H9 (cell line): ENCODE measurements at regions not wholly inside any gene's neighbourhood (a gene's known extent, or its start where the extent isn't known, plus 50 kb on each side); places are given as distances from the start of the nearest gene placed in this dataset.

Experiments used
- DNase-seq: peaks from one replicate; pipeline ENCODE4 v3.0.0-alpha.2; 2017
- H2AFZ ChIP-seq: one replicate; pipeline ENCODE4 v1.6.1; 2013; ENCODE audit warnings: mild to moderate bottlenecking, low read length, control low read depth, moderate library complexity
- H2AK5ac ChIP-seq: 2 replicates; pipeline ENCODE4 v1.6.1; 2013; ENCODE audit warnings: low read length, control low read depth, mixed read lengths; ENCODE audit not compliant: insufficient read length
- H2BK120ac ChIP-seq: one replicate; pipeline ENCODE4 v1.6.1; 2013; ENCODE audit warnings: low read depth, mild to moderate bottlenecking, low read length, control low read depth, inconsistent platforms; ENCODE audit not compliant: poor library complexity, severe bottlenecking
- H2BK12ac ChIP-seq: 2 replicates; pipeline ENCODE4 v1.6.1; 2013; ENCODE audit warnings: low read length, control low read depth, mixed read lengths, low read depth; ENCODE audit not compliant: insufficient read length
- H2BK15ac ChIP-seq: 2 replicates; pipeline ENCODE4 v1.6.1; 2013; ENCODE audit warnings: low read depth, low read length, control low read depth
- H2BK20ac ChIP-seq: one replicate; pipeline ENCODE4 v1.6.1; 2013; ENCODE audit warnings: low read depth, mild to moderate bottlenecking, low read length, control low read depth, inconsistent platforms; ENCODE audit not compliant: poor library complexity, severe bottlenecking
- H2BK5ac ChIP-seq: 2 replicates; pipeline ENCODE4 v1.6.1; 2013; ENCODE audit warnings: low read length, control low read depth, mixed read lengths; ENCODE audit not compliant: insufficient read length
- H3K14ac ChIP-seq: 2 replicates; pipeline ENCODE4 v1.6.1; 2013; ENCODE audit warnings: low read length, control low read depth; ENCODE audit not compliant: insufficient read depth
- H3K18ac ChIP-seq: 2 replicates; pipeline ENCODE4 v1.6.1; 2013; ENCODE audit warnings: low read depth, mild to moderate bottlenecking, mixed read lengths, low read length, control low read depth; ENCODE audit not compliant: insufficient read length
- H3K23ac ChIP-seq: 2 replicates; pipeline ENCODE4 v1.6.1; 2013; ENCODE audit warnings: low read length, control low read depth, mixed read lengths, low read depth; ENCODE audit not compliant: insufficient read length
- H3K23me2 ChIP-seq: 2 replicates; pipeline ENCODE4 v1.6.1; 2013; ENCODE audit warnings: low read depth, mild to moderate bottlenecking, mixed read lengths, low read length, control low read depth; ENCODE audit not compliant: insufficient read length, poor library complexity, severe bottlenecking
- H3K27ac ChIP-seq: 2 replicates; pipeline ENCODE4 v1.5.1; 2013; ENCODE audit warnings: low read length, control low read depth, mixed read lengths, low read depth; ENCODE audit not compliant: insufficient read length
- H3K27me3 ChIP-seq: 2 replicates; pipeline ENCODE4 v1.6.1; 2013; ENCODE audit warnings: low read length, control low read depth, inconsistent platforms; ENCODE audit not compliant: insufficient read depth
- H3K4ac ChIP-seq: 2 replicates; pipeline ENCODE4 v1.6.1; 2013; ENCODE audit warnings: low read depth, mild to moderate bottlenecking, control low read depth, inconsistent platforms, low read length, moderate library complexity
- H3K4me1 ChIP-seq: 2 replicates; pipeline ENCODE4 v1.6.1; 2013; ENCODE audit warnings: low read length, control low read depth, inconsistent platforms; ENCODE audit not compliant: insufficient read depth
- H3K4me2 ChIP-seq: 2 replicates; pipeline ENCODE4 v1.6.1; 2013; ENCODE audit warnings: low read length, control low read depth, mixed read lengths; ENCODE audit not compliant: insufficient read length, insufficient read depth
- H3K56ac ChIP-seq: 2 replicates; pipeline ENCODE4 v1.6.1; 2013; ENCODE audit warnings: low read depth, mild to moderate bottlenecking, mixed read lengths, low read length, control low read depth; ENCODE audit not compliant: insufficient read length
- H3K79me1 ChIP-seq: 2 replicates; pipeline ENCODE4 v1.6.1; 2013; ENCODE audit warnings: low read depth, mild to moderate bottlenecking, moderate library complexity, low read length, control low read depth, inconsistent platforms; ENCODE audit not compliant: insufficient read depth, poor library complexity, severe bottlenecking
- H3K79me2 ChIP-seq: 2 replicates; pipeline ENCODE4 v1.6.1; 2013; ENCODE audit warnings: low read length, control low read depth, inconsistent platforms; ENCODE audit not compliant: insufficient read depth
- H3K9ac ChIP-seq: 2 replicates; pipeline ENCODE4 v1.6.1; 2013; ENCODE audit warnings: low read length, control low read depth, mixed read lengths; ENCODE audit not compliant: insufficient read length; ENCODE audit errors: extremely low read depth
- H3K9me3 ChIP-seq: one replicate; pipeline ENCODE4 v1.6.1; 2013; ENCODE audit warnings: low read depth, low read length, inconsistent platforms; ENCODE audit not compliant: control insufficient read depth
- H3T11ph ChIP-seq: one replicate; pipeline ENCODE4 v1.6.1; 2013; ENCODE audit warnings: mild to moderate bottlenecking, low read length, control low read depth, inconsistent platforms
- H4K20me1 ChIP-seq: one replicate; pipeline ENCODE4 v1.6.1; 2013; ENCODE audit not compliant: control insufficient read depth, insufficient read length, insufficient read depth
- H4K5ac ChIP-seq: 2 replicates; pipeline ENCODE4 v1.6.1; 2013; ENCODE audit warnings: low read depth, mild to moderate bottlenecking, mixed read lengths, low read length, control low read depth; ENCODE audit not compliant: insufficient read length
- H4K8ac ChIP-seq: replicated peaks from 2 replicates; pipeline ENCODE4 v1.6.1; 2013; ENCODE audit warnings: low read length, control low read depth, mixed read lengths, low read depth; ENCODE audit not compliant: insufficient read length
- H4K91ac ChIP-seq: 2 replicates; pipeline ENCODE4 v1.6.1; 2013; ENCODE audit warnings: low read depth, mild to moderate bottlenecking, moderate library complexity, mixed read lengths, low read length, control low read depth; ENCODE audit not compliant: insufficient read length
- H3K27ac Mint-ChIP-seq, 3 experiments: 2 replicates in 2 of 3; 3 replicates in 1 of 3; pipeline ENCODE4 v1.8.0; 2020 to 2021; ENCODE audit warnings: mixed read lengths in 3 of 3, mild to moderate bottlenecking in 1 of 3, moderate library complexity in 1 of 3
- H3K27me3 Mint-ChIP-seq: 2 replicates; pipeline ENCODE4 v1.8.0; 2021; ENCODE audit warnings: low read depth, mild to moderate bottlenecking, moderate library complexity, mixed read lengths
- H3K36me3 Mint-ChIP-seq, 3 experiments: 2 replicates in 2 of 3; 3 replicates in 1 of 3; pipeline ENCODE4 v1.8.0; 2020 to 2021; ENCODE audit warnings: low read depth in 3 of 3, mixed read lengths in 3 of 3; ENCODE audit not compliant: insufficient read depth in 1 of 3
- H3K4me1 Mint-ChIP-seq, 2 experiments: 2 replicates each; pipeline ENCODE4 v1.8.0; 2020; ENCODE audit warnings: mixed read lengths in 2 of 2
- H3K4me3 Mint-ChIP-seq, 2 experiments: 2 replicates in 1 of 2; 3 replicates in 1 of 2; pipeline ENCODE4 v1.8.0; 2020 to 2021; ENCODE audit warnings: mild to moderate bottlenecking in 2 of 2, mixed read lengths in 2 of 2, moderate library complexity in 1 of 2
- H3K9me3 Mint-ChIP-seq, 2 experiments: 2 replicates in 1 of 2; 3 replicates in 1 of 2; pipeline ENCODE4 v1.8.0; 2020; ENCODE audit warnings: mild to moderate bottlenecking in 2 of 2, mixed read lengths in 2 of 2, moderate library complexity in 1 of 2
- WGBS: extraction: QIAGEN DNeasy Blood & Tissue Kit; methylation state at CpG from one replicate; pipeline ENCODE4 v1.1.7; 2013; ENCODE audit warnings: missing lambda C conversion rate, low lambda C conversion rate, mixed read lengths; ENCODE audit not compliant: insufficient read length; ENCODE audit errors: extremely low coverage; 5-methylcytosine and 5-hydroxymethylcytosine counted together
- TF ChIP-seq, protein P1 (sequence below): fragments of 200-600 bp; sonication (generic); conservative IDR thresholded peaks from 3 replicates; pipeline ENCODE4 v1.8.0; 2021; ENCODE audit warnings: antibody characterized with exemption, mild to moderate bottlenecking

DNA sequence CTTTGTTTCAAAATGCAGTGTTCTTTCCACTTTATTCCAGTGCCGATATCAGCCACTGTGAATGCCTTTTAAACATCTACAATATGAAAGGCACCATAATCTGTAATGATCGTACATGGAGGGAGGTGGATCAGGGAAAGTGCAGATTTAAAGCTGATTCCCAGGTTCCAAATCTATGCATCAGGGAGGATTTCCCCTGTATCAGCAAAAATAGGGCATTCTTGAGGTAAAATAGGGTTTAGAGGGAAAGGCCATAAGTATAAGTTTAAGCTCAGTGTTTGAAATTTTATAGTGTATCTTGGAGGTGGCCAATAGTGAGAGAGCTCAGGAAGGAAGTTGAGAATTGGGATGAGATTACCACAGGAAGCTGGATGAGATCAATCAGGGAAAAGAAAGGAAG, 289.7 kb upstream of the ID4 start:
- Histone ChIP-seq H2BK15ac (no peak overlapping the region), H3K23ac (no peak overlapping the region), H2AK5ac (no peak overlapping the region), H2BK20ac (no peak overlapping the region), H3K4ac (no peak overlapping the region), H3K79me2 (no peaks in the 10 kb centered on the region), H3K9ac (no peak overlapping the region), H3K27ac (no peak overlapping the region), H3K23me2 (no peaks in the 10 kb centered on the region), H4K5ac (no peak overlapping the region), H3K18ac (no peak overlapping the region), H3K4me2 (no peak overlapping the region), H4K8ac (no peak overlapping the region), H3K27me3 (no peaks in the 10 kb centered on the region), H3K14ac (no peak overlapping the region), H2AFZ (no peak overlapping the region), H4K91ac (no peak overlapping the region), H3K79me1 (no peaks in the 10 kb centered on the region), H3K56ac (no peak overlapping the region), H2BK12ac (no peak overlapping the region), H4K20me1 (no peaks in the 10 kb centered on the region), H3K9me3 (no peaks in the 10 kb centered on the region), H3T11ph (no peak overlapping the region), H2BK5ac (no peak overlapping the region), H3K4me1 (no peaks in the 10 kb centered on the region), H2BK120ac (no peak overlapping the region)
- TF ChIP-seq, protein P1, sequence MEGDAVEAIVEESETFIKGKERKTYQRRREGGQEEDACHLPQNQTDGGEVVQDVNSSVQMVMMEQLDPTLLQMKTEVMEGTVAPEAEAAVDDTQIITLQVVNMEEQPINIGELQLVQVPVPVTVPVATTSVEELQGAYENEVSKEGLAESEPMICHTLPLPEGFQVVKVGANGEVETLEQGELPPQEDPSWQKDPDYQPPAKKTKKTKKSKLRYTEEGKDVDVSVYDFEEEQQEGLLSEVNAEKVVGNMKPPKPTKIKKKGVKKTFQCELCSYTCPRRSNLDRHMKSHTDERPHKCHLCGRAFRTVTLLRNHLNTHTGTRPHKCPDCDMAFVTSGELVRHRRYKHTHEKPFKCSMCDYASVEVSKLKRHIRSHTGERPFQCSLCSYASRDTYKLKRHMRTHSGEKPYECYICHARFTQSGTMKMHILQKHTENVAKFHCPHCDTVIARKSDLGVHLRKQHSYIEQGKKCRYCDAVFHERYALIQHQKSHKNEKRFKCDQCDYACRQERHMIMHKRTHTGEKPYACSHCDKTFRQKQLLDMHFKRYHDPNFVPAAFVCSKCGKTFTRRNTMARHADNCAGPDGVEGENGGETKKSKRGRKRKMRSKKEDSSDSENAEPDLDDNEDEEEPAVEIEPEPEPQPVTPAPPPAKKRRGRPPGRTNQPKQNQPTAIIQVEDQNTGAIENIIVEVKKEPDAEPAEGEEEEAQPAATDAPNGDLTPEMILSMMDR = no peak
- no peaks in the 10 kb centered on the region; a peak in 1 of 5 replicates for H3K9me3 Mint-ChIP-seq
- H3K27ac Mint-ChIP-seq = no peak overlapping the region
- no peak for DNase-seq
- H3K27me3 Mint-ChIP-seq = no peaks in the 10 kb centered on the region
- peaks cover 0 to 3% of the 10 kb centered on the region in 2 experiments; a peak in 1 of 4 replicates for H3K4me1 Mint-ChIP-seq
- WGBS = no CpG with 5 or more reads among the region's 2 CpGs
- H3K4me3 Mint-ChIP-seq = no peak overlapping the region
- H3K36me3 Mint-ChIP-seq = no peaks in the 10 kb centered on the region
